ENCODE measurements at regions not wholly inside any gene's neighbourhood (a gene's known extent, or its start where the extent isn't known, plus 50 kb on each side); places are given as distances from the start of the nearest gene placed in this dataset.

DNA sequence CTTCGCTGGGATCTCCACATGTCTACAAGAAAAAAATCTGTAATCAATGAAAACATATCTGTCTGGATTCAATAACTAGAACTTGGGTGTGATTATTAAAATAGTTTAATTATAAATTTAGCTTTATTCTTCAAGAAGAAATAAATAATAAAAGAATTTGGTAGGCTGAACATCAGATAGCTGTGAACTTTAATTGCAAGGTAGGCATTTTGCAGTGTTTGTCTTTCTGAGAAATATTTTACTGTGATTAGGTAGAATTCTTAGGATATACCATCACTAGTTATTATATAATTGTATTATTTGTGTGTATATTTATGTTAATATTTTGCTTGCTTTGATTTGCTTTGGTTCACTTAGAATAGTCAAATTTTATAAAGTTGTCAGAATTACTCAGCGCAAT is 409.4 kb downstream of the PCDH18 start:
- no peak for TF ChIP-seq EZH2 (IDR thresholded peaks at IDR 0.05; ENCODE audit: borderline replicate concordance, insufficient read depth, low read depth, low read length, poor library complexity, severe bottlenecking)
- TF ChIP-seq, protein P1, sequence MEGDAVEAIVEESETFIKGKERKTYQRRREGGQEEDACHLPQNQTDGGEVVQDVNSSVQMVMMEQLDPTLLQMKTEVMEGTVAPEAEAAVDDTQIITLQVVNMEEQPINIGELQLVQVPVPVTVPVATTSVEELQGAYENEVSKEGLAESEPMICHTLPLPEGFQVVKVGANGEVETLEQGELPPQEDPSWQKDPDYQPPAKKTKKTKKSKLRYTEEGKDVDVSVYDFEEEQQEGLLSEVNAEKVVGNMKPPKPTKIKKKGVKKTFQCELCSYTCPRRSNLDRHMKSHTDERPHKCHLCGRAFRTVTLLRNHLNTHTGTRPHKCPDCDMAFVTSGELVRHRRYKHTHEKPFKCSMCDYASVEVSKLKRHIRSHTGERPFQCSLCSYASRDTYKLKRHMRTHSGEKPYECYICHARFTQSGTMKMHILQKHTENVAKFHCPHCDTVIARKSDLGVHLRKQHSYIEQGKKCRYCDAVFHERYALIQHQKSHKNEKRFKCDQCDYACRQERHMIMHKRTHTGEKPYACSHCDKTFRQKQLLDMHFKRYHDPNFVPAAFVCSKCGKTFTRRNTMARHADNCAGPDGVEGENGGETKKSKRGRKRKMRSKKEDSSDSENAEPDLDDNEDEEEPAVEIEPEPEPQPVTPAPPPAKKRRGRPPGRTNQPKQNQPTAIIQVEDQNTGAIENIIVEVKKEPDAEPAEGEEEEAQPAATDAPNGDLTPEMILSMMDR (IDR thresholded peaks at IDR 0.05), result no peak
